SK-N-SH (cell line): ENCODE measurements at regions not wholly inside any gene's neighbourhood (a gene's known extent, or its start where the extent isn't known, plus 50 kb on each side); places are given as distances from the start of the nearest gene placed in this dataset.
A peak's percentile ranks its signal among the peaks of the same experiment; 100 is the strongest.

Experiments
- CTCF ChIA-PET: fragments of 300-600, 350-600 bp; formaldehyde crosslinking; extraction: SDS; loops from one replicate; lab custom pipeline; 2021; lab: Yijun Ruan, JAX
- POLR2A ChIA-PET: fragments of 350-600 bp; sonication (Branson Sonifier 250); formaldehyde crosslinking; extraction: SDS; loops from one replicate; lab custom pipeline; 2020; ENCODE audit warnings: antibody characterized with exemption, inconsistent platforms; lab: Yijun Ruan, JAX
- DNase-seq: peaks from one replicate; pipeline ENCODE4 v3.0.0; 2012
- H2AFZ ChIP-seq: fragments of 200-600 bp; sonication (generic); 2 replicates; pipeline ENCODE4 v1.8.1; 2016; ENCODE audit warnings: antibody characterized with exemption, mild to moderate bottlenecking, low read depth
- H3F3A ChIP-seq: fragments of 200-600 bp; sonication (generic); replicated peaks from 2 replicates; pipeline ENCODE3; 2016; ENCODE audit warnings: antibody characterized with exemption, mild to moderate bottlenecking; ENCODE audit not compliant: insufficient read depth
- H3K27ac ChIP-seq, 2 experiments: fragments of 200-500 bp in 1 of 2; fragments of 200-600 bp in 1 of 2; sonication (Bioruptor generic) in 1 of 2; sonication (generic), shearing (Covaris generic) in 1 of 2; 2 replicates each; pipeline versions ENCODE4 v1.5.1 to v1.6.1; 2014 to 2016; ENCODE audit warnings: low read depth in 2 of 2, inconsistent platforms in 1 of 2, low read length in 1 of 2, mild to moderate bottlenecking in 1 of 2, mixed read lengths in 1 of 2
- H3K27me3 ChIP-seq: fragments of 200-600 bp; sonication (generic), shearing (Covaris generic); 2 replicates; pipeline ENCODE4 v1.6.1; 2016; ENCODE audit warnings: mixed run types; ENCODE audit not compliant: insufficient read depth
- H3K36me3 ChIP-seq, 2 experiments: fragments of 200-500 bp in 1 of 2; fragments of 200-600 bp in 1 of 2; sonication (Bioruptor generic) in 1 of 2; sonication (generic) in 1 of 2; replicated peaks in 1 of 2; 2 replicates each; pipeline versions ENCODE3 to v1.5.1; 2014 to 2016; ENCODE audit warnings: low read length in 1 of 2, mild to moderate bottlenecking in 1 of 2; ENCODE audit not compliant: insufficient read depth in 2 of 2, control insufficient read depth in 1 of 2
- H3K4me1 ChIP-seq, 2 experiments: fragments of 200-500 bp in 1 of 2; fragments of 200-600 bp in 1 of 2; sonication (Bioruptor generic) in 1 of 2; sonication (generic), shearing (Covaris generic) in 1 of 2; 2 replicates each; pipeline versions ENCODE4 v1.5.1 to v1.6.1; 2014 to 2016; ENCODE audit warnings: low read depth in 1 of 2, low read length in 1 of 2, mixed run types in 1 of 2; ENCODE audit not compliant: insufficient read depth in 2 of 2, control insufficient read depth in 1 of 2
- H3K4me2 ChIP-seq: fragments of 200-600 bp; sonication (generic), shearing (Covaris generic); 2 replicates; pipeline ENCODE4 v1.6.1; 2017; ENCODE audit warnings: mixed run types
- H3K4me3 ChIP-seq, 2 experiments: fragments of 200-500 bp in 1 of 2; fragments of 200-600 bp in 1 of 2; sonication (Bioruptor generic) in 1 of 2; sonication (generic), shearing (Covaris generic) in 1 of 2; 2 replicates each; pipeline versions ENCODE4 v1.5.1 to v1.8.1; 2014 to 2016; ENCODE audit warnings: low read depth in 2 of 2, inconsistent platforms in 1 of 2, low read length in 1 of 2, mild to moderate bottlenecking in 1 of 2, mixed read lengths in 1 of 2, moderate library complexity in 1 of 2
- H3K79me2 ChIP-seq: fragments of 200-600 bp; sonication (generic); 2 replicates; pipeline ENCODE4 v1.8.1; 2017; ENCODE audit warnings: mild to moderate bottlenecking; ENCODE audit not compliant: insufficient read depth
- H3K9ac ChIP-seq: fragments of 200-600 bp; sonication (generic); 2 replicates; pipeline ENCODE4 v1.6.1; 2017; ENCODE audit warnings: mixed run types
- H3K9me2 ChIP-seq: fragments of 200-600 bp; sonication (generic); 2 replicates; pipeline ENCODE4 v1.6.1; 2017; ENCODE audit warnings: mixed run types
- H3K9me3 ChIP-seq: fragments of 200-600 bp; sonication (generic); 2 replicates; pipeline ENCODE4 v1.6.1; 2017; ENCODE audit warnings: mixed run types, mild to moderate bottlenecking, moderate library complexity
- H4K20me1 ChIP-seq: fragments of 200-600 bp; sonication (generic); 2 replicates; pipeline ENCODE4 v1.6.1; 2017; ENCODE audit warnings: mild to moderate bottlenecking, mixed run types; ENCODE audit not compliant: insufficient read depth
- ELF1 ChIP-seq: IDR thresholded peaks from 2 replicates; pipeline ENCODE4 v1.4.0; 2012
- FOSL2 ChIP-seq: IDR thresholded peaks from 2 replicates; pipeline ENCODE4 v1.4.0; 2012; ENCODE audit warnings: low read depth, mild to moderate bottlenecking, moderate library complexity, borderline replicate concordance
- FOXM1 ChIP-seq: IDR thresholded peaks from 2 replicates; pipeline ENCODE4 v1.4.0; 2012; ENCODE audit warnings: low read depth, mild to moderate bottlenecking
- GATA2 ChIP-seq: sonication (generic); formaldehyde crosslinking; IDR thresholded peaks from 2 replicates; pipeline ENCODE4 v1.5.0; 2020; ENCODE audit warnings: mild to moderate bottlenecking, missing genetic modification reagents
- JUND ChIP-seq: IDR thresholded peaks from 2 replicates; pipeline ENCODE4 v1.4.0; 2012
- NFIC ChIP-seq: IDR thresholded peaks from 2 replicates; pipeline ENCODE4 v1.4.0; 2012; ENCODE audit warnings: borderline replicate concordance
- NRF1 ChIP-seq: IDR thresholded peaks from 2 replicates; pipeline ENCODE4 v1.6.1; 2012; ENCODE audit warnings: low read depth, mild to moderate bottlenecking, low read length
- PBX3 ChIP-seq: IDR thresholded peaks from 2 replicates; pipeline ENCODE4; 2012
- POLR2AphosphoS5 ChIP-seq: IDR thresholded peaks from 2 replicates; pipeline ENCODE4 v1.6.1; 2012; ENCODE audit warnings: low read depth, low read length
- RXRA ChIP-seq: IDR thresholded peaks from 2 replicates; pipeline ENCODE4 v1.4.0; 2012; ENCODE audit warnings: low read depth, mild to moderate bottlenecking, borderline replicate concordance
- SIN3A ChIP-seq: IDR thresholded peaks from 2 replicates; pipeline ENCODE4 v1.6.1; 2012; ENCODE audit warnings: low read depth, mild to moderate bottlenecking, low read length, moderate library complexity, borderline replicate concordance
- SMC3 ChIP-seq: IDR thresholded peaks from 2 replicates; pipeline ENCODE4 v1.6.1; 2012; ENCODE audit warnings: low read depth, low read length, improper control_type of control experiment
- TCF12 ChIP-seq: IDR thresholded peaks from 2 replicates; pipeline ENCODE4 v1.4.0; 2012
- TEAD4 ChIP-seq: IDR thresholded peaks from 2 replicates; pipeline ENCODE4 v1.4.0; 2012; ENCODE audit warnings: mild to moderate bottlenecking, borderline replicate concordance; ENCODE audit not compliant: insufficient read depth
- USF1 ChIP-seq: IDR thresholded peaks from 2 replicates; pipeline ENCODE4 v1.4.0; 2012; ENCODE audit warnings: low read depth, borderline replicate concordance
- USF2 ChIP-seq: fragments of 150-350 bp; IDR thresholded peaks from 2 replicates; pipeline ENCODE4 v1.6.1; 2017; ENCODE audit warnings: antibody characterized with exemption, low read length, low read depth, borderline replicate concordance
- YY1 ChIP-seq: IDR thresholded peaks from 2 replicates; pipeline ENCODE4 v1.4.0; 2012; ENCODE audit warnings: low read depth, mild to moderate bottlenecking
- WGBS: methylation state at CpG from one replicate; pipeline ENCODE4 v1.1.6; 2017; ENCODE audit warnings: low lambda C conversion rate; 5-methylcytosine and 5-hydroxymethylcytosine counted together
- TF ChIP-seq, protein P1 (sequence below): IDR thresholded peaks from 2 replicates; pipeline ENCODE4 v1.4.0; 2012; ENCODE audit warnings: low read depth, borderline replicate concordance
- TF ChIP-seq, protein P2 (sequence below): fragments of 200-600 bp; sonication (generic); IDR thresholded peaks from 2 replicates; pipeline ENCODE4 v1.6.1; 2017; ENCODE audit warnings: antibody characterized with exemption, mild to moderate bottlenecking, moderate library complexity

GRCh38 chr4:125140966-125141495 is 173.7 kb upstream of the FAT4 start:
- no peaks in the 10 kb centered on the region for H3K9me3 ChIP-seq
- CTCF ChIA-PET = no interaction called here
- H3F3A ChIP-seq = no peaks in the 10 kb centered on the region
- no peaks in the 10 kb centered on the region for H4K20me1 ChIP-seq
- peak; percentile 17 for DNase-seq
- H3K27me3 ChIP-seq = no peaks in the 10 kb centered on the region
- no peaks in the 10 kb centered on the region for H3K79me2 ChIP-seq
- 40% methylated on average over 4 of the region's 4 CpGs for WGBS
- POLR2A ChIA-PET = no interaction called here
- H2AFZ ChIP-seq = peak overlapping the region; percentile 72
- H3K4me3 ChIP-seq = no peak overlapping the region
- H3K4me1 ChIP-seq = peaks cover 0 to 4% of the 10 kb centered on the region in 2 experiments; a peak in 2 of 4 replicates
- no peak overlapping the region for H3K9ac ChIP-seq
- H3K27ac ChIP-seq = no peak overlapping the region
- TF ChIP-seq SMC3 (no peak), NRF1 (no peak), JUND (peak; percentile 23; the same call in 1 of the 2 replicates), TEAD4 (no peak), PBX3 (peak; percentile 42), FOXM1 (no peak), GATA2 (peak; percentile 53), FOSL2 (peak; percentile 48; the same call in 1 of the 2 replicates)
- peak overlapping the region; percentile 24; the same call in 1 of the 2 replicates for H3K4me2 ChIP-seq
- H3K9me2 ChIP-seq = 0 out of 2 replicates have a peak, but pooled peaks cover 3% of the 10 kb centered on the region
- no peaks in the 10 kb centered on the region for H3K36me3 ChIP-seq

GRCh38 chr4:125135652-125136051 is 179.1 kb upstream of the FAT4 start:
- 58% methylated on average over 2 of the region's 2 CpGs for WGBS
- H3F3A ChIP-seq = no peaks in the 10 kb centered on the region
- H2AFZ ChIP-seq = no peak overlapping the region
- H3K4me2 ChIP-seq = no peak overlapping the region
- no peaks in the 10 kb centered on the region for H3K27me3 ChIP-seq
- H4K20me1 ChIP-seq = no peaks in the 10 kb centered on the region
- TF ChIP-seq FOXM1 (no peak), GATA2 (no peak), POLR2AphosphoS5 (no peak), USF1 (no peak), FOSL2 (no peak), JUND (no peak), TCF12 (no peak), USF2 (no peak), SMC3 (no peak), RXRA (no peak), SIN3A (no peak), ELF1 (no peak), YY1 (no peak), NFIC (no peak)
- TF ChIP-seq, protein P1, sequence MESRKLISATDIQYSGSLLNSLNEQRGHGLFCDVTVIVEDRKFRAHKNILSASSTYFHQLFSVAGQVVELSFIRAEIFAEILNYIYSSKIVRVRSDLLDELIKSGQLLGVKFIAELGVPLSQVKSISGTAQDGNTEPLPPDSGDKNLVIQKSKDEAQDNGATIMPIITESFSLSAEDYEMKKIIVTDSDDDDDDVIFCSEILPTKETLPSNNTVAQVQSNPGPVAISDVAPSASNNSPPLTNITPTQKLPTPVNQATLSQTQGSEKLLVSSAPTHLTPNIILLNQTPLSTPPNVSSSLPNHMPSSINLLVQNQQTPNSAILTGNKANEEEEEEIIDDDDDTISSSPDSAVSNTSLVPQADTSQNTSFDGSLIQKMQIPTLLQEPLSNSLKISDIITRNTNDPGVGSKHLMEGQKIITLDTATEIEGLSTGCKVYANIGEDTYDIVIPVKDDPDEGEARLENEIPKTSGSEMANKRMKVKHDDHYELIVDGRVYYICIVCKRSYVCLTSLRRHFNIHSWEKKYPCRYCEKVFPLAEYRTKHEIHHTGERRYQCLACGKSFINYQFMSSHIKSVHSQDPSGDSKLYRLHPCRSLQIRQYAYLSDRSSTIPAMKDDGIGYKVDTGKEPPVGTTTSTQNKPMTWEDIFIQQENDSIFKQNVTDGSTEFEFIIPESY = no peak
- TF ChIP-seq, protein P2, sequence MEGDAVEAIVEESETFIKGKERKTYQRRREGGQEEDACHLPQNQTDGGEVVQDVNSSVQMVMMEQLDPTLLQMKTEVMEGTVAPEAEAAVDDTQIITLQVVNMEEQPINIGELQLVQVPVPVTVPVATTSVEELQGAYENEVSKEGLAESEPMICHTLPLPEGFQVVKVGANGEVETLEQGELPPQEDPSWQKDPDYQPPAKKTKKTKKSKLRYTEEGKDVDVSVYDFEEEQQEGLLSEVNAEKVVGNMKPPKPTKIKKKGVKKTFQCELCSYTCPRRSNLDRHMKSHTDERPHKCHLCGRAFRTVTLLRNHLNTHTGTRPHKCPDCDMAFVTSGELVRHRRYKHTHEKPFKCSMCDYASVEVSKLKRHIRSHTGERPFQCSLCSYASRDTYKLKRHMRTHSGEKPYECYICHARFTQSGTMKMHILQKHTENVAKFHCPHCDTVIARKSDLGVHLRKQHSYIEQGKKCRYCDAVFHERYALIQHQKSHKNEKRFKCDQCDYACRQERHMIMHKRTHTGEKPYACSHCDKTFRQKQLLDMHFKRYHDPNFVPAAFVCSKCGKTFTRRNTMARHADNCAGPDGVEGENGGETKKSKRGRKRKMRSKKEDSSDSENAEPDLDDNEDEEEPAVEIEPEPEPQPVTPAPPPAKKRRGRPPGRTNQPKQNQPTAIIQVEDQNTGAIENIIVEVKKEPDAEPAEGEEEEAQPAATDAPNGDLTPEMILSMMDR = no peak
- H3K36me3 ChIP-seq = no peaks in the 10 kb centered on the region
- ChIA-PET CTCF (interaction anchor here (0.7 kb wide), 1 partner anchor 19 kb away, joined by 3 read pairs; no protein-coding TSS in a partner anchor), POLR2A (no interaction called here)
- H3K9me3 ChIP-seq = no peaks in the 10 kb centered on the region
- H3K79me2 ChIP-seq = no peaks in the 10 kb centered on the region
- no peak overlapping the region for H3K9ac ChIP-seq
- no peak overlapping the region for H3K27ac ChIP-seq
- H3K4me1 ChIP-seq = no peaks in the 10 kb centered on the region; a peak in 1 of 4 replicates
- H3K4me3 ChIP-seq = no peak overlapping the region
- DNase-seq = no peak
- H3K9me2 ChIP-seq = no peaks in the 10 kb centered on the region
